ENCODE measurements at regions not wholly inside any gene's neighbourhood (a gene's known extent, or its start where the extent isn't known, plus 50 kb on each side); places are given as distances from the start of the nearest gene placed in this dataset.

GRCh38 chr10:27393961-27394360 lies 110.1 kb upstream of the RAB18 start:
- TF ChIP-seq CTCF (IDR thresholded peaks at IDR 0.05 in 4 of 5, conservative IDR thresholded peaks at IDR 0.05 in 1 of 5) (no peak), POLR2A (IDR thresholded peaks at IDR 0.05) (no peak)
